GM21723 (cell line): ENCODE measurements at regions not wholly inside any gene's neighbourhood (a gene's known extent, or its start where the extent isn't known, plus 50 kb on each side); places are given as distances from the start of the nearest gene placed in this dataset.
"Not testable (repeated sequence)": the region's sequence is repeated elsewhere in the genome, so short reads cannot be mapped to it uniquely, and the experiment has no call there.

Experiments
- ATAC-seq: cut with Tn5 transposase; IDR thresholded peaks from one replicate; pipeline ENCODE4 v1.9.1; 2021; ENCODE audit warnings: mild to moderate bottlenecking, moderate library complexity; ENCODE audit not compliant: unreplicated experiment

- ATAC-seq: not testable (repeated sequence)
Observed at GRCh38 chrX:123788193-123788592, 55.3 kb upstream of the THOC2 start.

GRCh38 chrX:123788744-123789143 is 55.9 kb upstream of the THOC2 start:
- ATAC-seq: no peak

DNA sequence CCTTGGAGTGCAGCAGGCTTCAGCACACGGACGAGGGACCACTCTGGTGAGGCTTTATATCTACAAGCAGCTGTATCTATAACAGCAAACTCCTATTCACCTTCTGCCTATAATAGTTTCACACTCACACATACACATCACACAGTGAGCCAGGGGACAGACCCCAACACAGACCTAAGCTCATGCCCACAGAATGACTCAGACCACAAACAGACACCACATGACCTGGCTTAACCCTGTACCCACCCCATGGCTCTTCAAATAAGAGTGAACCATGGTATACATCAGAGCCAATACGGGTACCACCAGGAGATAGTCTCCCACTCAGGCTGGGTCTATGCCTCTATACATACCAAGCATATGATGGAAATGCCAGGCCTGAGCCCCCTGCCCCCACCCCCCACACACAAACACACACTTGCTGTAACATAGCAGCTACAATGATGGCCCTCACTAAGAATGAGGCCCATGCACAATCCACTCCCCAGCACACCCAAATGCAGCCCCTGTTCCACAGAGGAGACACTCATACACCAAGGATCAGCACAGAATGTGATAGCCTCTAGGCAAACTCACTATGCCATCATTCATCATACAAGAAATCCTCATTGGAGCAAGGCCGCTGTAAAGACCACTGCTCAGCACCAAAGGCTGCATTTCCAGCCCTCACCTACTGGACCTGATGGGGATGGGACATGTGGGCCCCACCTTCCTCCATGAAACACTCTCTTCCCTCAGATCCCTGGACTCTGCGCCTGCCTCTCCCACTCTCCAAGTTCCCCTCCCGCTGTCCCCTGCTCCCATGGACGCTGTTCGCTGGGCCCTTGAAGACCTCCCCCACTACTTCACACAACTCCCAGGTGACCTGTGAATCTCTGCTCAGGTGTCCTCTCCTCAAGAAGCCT is 62.1 kb upstream of the XIAP start:
- ATAC-seq: no peak

- ATAC-seq: not testable (repeated sequence)
Observed at GRCh38 chrX:123798706-123799430, 61.0 kb upstream of the XIAP start.

DNA sequence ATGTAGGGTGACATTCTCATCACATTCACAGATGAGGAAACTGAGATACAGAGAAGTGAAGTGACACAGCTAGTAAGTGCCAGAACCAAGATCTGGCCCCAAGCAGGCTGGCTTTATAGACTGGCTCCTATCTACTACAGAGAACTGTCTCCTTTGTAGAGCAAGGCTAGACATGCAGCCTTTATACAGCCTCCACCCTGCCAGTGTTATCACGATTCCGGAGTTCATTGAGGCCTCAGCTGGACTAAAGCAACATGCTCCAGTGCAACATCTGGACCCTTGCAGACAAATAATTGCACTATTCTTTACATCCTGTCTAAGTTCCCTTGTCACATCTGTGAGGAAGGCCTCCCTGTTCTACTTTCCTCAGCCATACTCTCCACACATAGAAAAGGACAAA is 58.0 kb upstream of the XIAP start:
- no peak for ATAC-seq

DNA sequence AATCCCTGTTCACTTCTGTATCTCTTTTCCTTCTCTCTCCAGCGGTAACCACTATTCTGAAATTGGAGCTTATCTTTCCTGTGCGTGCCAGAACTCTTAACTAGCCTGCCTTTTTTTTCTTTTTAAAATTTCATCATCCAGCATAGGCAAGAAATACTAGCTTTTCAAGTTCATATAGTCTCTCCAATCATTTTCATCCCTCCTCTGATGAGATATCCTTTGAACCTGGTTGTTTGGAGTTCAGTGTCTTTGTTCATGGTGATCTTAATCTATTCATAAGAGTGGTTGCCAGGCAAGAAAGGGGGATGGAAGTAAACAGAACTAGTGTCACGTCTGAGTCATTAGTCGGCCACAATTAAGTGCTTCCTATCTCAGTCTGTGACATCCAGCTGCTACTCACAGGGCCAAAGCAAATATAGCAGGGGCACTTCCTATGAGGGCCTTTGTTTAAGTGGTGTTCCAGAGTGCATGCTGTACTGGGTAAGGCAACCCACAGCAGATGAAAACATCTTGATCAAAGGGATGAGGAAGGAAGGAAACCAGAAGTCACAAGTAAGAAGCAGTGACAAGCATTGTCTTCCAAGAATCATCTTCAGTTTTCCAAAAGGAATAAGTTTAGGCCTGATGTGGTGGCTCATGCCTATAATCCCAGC is 56.4 kb upstream of the XIAP start:
- ATAC-seq: peak; percentile 66

GRCh38 chrX:123803984-123804365 is 55.9 kb upstream of the XIAP start:
- not testable (repeated sequence) for ATAC-seq

DNA sequence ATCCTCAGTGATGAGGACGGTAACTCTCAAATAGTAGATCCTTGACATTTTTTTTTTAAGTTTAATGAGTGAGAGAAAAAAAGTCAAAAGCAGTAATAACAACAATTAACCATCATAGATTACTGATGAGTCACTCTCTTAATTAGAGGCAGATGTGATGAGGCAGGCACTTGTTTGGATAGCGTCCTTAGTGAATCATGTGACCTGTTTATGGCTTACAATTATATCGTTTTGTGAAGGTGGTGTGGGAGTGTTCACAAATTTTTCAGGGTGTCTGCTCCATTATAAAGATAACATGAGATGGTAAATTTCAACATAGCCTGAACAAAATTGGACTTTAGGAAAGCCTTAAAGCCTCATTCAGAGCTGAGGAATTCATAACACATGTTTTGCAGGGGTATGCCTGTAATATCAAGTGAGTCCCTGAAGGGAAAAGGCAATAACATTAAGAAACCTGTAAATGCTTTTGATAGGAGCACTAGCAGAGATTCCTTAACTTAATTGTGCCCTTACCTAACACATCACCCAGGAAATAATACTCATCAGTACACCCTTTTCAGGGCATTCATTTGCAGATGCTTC is 51.9 kb upstream of the XIAP start:
- ATAC-seq: no peak

- no peak for ATAC-seq
Observed at GRCh38 chrX:123809854-123810375, 49.9 kb upstream of the XIAP start.
